Glomerular visceral epithelial cell (primary cell): ENCODE measurements at regions not wholly inside any gene's neighbourhood (a gene's known extent, or its start where the extent isn't known, plus 50 kb on each side); places are given as distances from the start of the nearest gene placed in this dataset.

Experiments used
- DNase-seq: peaks from one replicate; pipeline ENCODE4 v3.0.0-alpha.2; 2016; ENCODE audit errors: extremely low spot score

DNA sequence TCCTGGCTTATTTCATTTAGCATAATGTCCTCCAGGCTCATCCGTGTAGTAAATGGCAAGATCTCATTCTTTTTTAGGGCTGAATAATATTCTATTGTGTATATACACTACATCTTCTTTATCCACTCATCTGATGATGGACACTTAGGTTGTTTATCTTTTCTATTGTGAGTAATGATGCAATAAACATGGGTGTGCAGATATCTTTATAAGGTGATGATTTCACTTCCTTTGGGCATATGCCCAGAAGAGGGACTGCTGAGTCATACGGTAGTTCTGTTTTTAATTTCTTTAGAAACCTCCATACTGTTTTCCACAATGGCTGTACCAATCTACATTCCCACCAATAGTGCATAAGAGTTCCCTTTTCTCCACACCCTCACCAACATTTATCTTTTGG lies 317.6 kb upstream of the CNKSR2 start:
- no peak for DNase-seq

DNA sequence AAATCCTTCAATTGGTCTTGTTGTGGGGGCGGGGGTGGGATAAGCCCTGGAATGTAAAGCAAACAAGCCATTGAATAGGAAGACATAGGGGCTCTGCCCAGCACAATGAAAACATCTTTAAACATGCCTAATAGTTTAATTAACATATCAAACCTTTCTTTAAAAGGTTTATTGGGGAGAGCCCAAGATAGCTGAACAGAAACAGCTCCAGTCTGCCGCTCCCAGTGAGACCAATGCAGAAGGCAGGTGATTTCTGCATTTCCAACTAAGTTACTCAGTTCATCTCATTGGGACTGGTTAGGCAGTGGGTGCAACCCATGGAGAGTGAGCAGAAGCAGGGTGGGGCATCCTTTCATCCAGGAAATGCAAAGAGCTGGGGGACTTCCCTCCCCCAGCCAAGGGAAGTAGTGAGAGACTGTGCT lies 327.2 kb upstream of the CNKSR2 start:
- no peak for DNase-seq

DNA sequence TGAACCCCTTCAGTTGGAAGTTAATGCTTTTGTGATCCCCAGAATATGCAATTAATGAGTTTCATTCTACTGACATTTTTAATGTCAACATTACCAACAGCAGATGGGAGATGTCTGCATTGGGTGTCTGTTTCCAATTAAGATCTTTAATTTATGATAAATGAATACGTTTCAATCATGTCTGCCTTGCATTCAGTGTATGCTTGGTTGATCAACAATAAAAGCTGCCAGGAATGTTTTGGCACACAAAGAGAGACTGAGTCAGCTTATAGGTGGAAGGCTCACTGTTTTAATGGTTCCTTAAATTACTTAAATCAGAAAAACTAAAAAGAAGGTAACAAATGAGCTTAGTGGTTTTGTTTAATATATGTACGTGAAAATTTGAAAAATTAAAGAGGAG lies 359.9 kb upstream of the CNKSR2 start:
- no peak for DNase-seq

DNA sequence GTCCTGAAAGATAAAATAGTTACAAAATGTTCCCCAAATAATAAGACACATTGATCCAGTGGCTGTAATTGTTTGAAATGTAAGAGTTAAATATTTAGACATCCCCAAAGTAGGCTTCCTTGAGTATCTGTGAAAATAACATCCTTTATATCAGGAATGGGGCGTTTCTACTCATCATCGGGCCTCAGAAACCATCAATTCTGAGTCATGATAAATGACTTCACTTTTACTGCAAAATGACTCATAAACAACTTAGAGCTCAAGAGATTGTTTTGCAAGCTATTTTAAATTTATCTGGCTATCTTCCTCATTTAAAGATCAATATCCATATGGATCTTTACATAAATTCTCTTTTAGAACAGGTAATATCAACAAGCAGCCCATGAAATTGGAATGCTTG lies 369.4 kb upstream of the CNKSR2 start:
- peak; percentile 0 for DNase-seq

DNA sequence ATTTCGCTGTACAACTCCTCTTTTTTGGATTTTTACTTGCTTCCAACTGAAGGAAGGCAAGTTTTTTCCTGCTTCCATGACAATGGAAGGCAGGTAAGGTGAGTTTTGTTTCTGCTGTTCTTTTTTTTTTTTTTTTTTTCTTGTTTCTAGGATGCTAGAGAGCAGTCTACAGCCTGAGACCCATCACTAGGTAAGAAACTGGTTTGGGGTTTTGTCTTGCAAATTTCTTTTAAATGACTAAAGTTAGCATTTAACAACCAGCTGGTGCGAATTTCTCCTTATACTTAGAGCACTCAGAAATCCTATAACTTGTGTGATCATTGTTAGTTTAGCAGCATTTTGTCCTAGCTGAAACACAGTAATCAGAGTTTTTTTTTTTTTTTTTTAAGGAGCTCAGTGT lies 378.4 kb upstream of the CNKSR2 start:
- DNase-seq: no peak

DNA sequence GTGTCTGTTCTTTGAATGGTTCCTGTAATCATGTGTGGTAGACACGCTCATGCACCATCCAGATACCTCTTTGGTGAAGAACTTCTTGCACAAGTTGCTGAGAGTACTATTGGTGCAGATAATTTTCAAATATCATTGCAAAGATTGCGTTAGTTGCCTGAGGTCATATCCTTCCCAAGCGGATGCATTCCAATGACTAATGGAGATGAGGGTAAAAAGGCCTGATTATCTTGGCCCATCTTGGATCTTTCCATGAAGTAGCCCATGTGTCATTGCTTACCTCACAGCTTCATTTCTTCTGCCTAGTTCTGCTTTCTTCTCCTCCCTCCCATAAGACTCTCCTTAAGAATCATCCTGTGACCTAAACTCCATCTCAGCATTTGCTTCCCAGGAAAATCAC lies 384.9 kb upstream of the CNKSR2 start:
- no peak for DNase-seq

DNA sequence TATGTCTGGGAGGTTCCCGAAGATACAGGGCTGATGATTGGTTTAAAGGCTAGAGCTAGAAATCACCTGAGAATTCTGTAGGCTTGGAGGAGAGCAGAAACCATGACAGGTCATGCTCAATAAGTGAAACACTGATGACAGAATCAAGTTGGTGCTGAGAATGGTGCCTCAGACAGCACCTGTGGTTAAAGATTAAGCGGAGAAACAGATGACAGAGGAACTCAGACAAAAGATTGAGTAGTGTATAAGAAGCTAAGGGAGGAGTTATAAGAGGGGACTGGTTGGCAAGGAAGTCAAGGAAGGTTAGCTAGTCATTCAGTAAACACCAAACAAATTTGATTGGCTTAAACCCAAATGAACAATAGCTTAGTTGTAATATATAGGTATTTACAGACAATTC lies 385.4 kb upstream of the CNKSR2 start:
- DNase-seq: no peak

DNA sequence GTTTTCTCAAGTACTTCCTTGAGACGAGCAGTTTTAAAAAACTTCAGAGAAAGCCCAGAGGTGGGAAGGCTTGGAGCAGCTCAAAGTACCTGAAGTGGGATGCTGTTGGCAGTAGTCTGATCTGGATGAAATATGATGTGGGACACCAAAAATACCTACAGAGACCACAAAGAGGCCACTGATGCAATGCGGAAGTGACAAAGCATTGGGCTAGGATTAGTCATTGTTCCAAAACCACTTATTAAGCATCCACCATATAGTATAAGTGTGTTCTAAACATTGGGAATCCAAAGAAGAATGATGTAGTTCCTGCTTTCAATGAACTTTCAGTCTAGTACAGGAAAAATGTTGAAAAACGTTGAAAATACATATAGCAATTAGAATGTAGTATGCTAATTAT lies 386.1 kb upstream of the CNKSR2 start:
- peak; percentile 35 for DNase-seq

DNA sequence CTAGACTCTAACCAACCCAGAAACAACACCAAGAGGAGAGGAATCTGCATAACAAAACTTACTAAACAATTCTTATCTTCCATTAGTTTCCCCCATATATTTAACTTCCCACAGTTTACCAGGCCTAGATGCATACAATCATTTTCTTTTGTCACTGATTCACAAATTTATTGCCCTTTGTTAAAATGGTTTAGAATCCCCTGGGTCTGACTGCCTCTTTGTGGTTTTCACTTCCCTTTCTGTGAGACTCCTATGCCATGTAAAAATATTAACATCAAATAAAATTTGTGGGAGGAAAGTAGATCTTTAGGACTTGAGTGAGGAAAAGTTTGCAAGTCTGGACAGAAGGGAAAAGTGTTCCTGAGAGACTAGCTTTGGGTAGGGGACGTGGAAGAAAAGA lies 393.8 kb upstream of the CNKSR2 start:
- no peak for DNase-seq

DNA sequence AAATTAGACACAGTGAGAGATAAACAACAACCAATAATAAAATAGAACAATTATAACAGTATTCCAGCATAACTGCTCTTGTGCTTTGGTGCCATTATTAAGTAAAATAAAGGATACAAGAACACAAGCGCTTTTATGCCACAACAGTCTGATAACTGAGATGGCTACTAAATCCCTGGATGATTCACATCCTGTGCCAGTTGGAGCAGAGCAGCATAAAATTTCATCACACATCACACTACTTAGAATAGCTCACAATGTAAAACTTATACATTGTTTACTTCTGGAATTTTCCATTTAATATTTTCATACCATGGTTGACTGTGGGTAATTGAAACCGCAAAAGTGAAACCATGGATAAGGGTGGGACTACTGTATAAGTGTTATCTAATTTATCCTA lies 399.9 kb upstream of the CNKSR2 start:
- no peak for DNase-seq

DNA sequence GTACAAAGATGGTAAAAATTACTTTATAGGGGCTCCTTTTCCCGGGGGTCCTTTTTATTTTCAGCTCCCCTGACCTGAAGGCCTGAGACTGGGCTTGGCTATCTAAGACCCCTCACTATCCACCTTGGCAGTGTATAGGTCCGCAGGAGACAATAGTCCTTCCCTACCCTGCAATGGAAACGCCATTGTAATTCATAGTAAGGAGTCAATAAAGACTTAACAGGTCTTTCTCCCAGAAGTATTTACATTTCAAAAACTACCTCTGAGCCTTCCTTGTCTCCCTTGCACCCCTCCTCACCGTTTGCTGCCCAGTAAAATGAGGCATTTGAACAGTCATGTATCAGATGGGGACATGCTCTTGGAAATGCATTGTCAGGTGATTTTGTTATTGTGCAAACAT lies 401.2 kb upstream of the CNKSR2 start:
- DNase-seq: no peak

DNA sequence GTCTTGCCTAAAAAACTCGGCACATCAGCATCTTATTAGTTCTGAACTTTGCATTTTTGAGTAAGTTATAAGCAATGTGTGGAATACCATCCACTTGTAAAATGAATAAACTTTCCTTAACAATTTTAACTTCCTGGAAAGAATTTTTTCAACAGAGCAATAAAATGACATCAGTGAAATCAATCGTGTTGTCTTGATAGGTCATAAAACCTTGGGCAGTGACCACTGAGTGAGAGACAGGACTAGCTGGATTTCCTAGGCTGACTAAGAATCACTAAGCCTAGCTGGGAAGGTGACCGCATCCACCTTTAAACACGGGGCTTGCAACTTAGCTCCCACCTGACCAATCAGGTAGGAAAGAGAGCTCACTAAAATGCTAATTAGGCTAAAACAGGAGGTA lies 403.0 kb upstream of the CNKSR2 start:
- no peak for DNase-seq

DNA sequence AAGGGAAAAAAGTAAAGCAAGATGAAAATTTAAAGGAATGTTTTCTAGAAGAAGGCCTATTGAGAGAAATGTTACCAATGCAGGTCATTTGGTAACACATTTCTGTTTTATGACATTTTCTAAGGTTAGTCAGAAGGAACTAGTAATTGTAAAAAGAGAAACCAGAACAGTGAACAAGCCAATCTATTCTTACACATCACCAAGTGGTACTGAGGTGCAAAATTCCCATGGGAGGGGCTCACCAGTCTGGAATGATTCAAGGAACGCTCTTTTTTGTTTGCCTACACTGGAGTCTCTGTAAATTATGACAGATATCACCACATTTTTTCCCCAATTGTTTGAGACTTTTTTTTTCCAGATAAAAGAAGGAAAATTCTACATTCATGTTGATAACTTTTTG lies 404.7 kb upstream of the CNKSR2 start:
- no peak for DNase-seq

DNA sequence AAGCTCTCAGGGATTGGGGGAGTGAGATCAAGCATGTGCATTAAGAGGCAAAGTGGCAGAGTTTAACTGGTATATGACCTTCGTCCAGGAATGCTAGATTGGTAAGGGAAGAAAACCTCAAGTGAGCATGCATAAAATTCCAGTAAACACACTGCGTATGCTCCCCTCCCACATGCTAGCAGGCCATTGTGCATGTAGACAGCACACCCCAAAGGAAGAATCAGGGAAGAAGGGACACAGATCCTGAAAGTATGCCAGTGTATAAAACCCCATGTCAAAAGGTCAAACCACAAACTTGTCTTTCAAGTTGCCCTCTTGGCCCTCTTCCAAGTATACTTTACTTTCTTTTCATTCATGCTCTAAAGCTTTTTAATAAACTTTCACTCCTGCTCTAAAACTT lies 405.2 kb upstream of the CNKSR2 start:
- peak; percentile 32 for DNase-seq

DNA sequence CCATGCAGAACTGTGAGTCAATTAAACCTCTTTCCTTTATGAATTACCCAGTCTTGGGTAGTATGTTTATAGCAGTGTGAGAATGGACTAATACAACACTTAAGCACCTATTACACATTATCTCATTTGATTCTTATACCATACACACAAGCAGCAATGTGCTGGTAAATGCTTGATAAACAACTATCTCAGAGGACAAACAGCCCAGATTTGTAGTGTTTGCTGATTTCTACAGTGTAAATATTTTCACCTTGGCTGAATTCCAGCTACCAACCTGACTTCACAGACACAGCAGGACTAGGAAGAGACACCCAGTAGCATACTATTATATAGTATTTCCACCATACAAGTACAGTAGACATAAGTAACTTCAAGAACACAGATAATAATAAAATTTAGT lies 406.5 kb upstream of the CNKSR2 start:
- DNase-seq: no peak

DNA sequence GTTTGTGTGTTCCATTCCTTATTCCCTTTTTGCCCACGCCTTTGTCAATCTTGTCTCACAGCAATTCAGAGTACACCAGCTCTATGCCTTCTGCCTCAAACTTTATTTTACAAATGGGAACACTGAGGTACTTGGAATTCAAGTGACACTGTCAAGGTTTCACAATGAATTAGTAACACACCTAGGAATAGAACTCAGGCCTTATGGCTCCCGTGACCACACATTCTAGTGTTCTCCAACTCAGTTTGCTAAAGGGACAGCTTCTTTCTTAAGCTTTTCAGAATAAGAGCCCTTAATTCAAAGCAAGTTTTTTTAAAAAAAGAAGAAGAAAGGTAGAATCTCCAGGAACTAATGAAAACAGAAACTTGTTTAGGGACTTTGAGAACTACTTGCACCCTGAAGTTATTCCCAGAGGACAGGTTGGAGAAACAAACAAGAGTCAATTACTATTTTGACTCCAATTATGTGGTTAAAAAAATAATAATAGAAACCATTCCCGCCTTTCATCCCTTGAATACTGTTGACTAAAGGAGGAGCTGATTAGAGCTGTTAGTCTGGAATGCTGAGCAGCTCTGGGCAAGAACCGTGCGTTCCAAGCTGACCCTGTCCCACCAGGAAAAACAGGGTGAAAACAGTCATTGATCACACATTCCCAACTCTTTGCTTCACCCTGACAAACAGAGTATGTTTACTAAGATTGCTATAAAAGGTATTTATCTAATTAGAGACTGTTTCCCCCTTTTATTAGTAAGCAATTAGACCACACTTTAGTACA lies 408.8 kb upstream of the CNKSR2 start:
- DNase-seq: no peak

DNA sequence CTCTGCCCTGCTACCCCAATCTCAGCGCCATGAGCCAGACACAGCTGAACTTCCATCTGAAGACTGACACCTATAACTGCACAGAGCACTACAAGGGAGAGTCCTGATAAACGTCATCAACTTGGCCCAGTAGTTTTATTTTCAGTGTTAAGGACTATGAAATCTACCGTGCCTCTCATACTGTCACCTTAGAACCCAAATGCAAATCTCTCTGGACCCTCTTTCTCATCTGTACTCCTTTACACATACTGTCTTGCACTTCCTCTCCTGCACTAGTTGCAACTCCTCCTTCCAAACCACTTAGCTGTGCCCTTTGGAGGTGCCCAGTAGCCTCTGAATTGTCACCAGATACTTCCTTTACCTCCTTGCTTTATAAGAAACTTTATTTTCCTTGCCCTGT lies 420.2 kb upstream of the CNKSR2 start:
- no peak for DNase-seq

DNA sequence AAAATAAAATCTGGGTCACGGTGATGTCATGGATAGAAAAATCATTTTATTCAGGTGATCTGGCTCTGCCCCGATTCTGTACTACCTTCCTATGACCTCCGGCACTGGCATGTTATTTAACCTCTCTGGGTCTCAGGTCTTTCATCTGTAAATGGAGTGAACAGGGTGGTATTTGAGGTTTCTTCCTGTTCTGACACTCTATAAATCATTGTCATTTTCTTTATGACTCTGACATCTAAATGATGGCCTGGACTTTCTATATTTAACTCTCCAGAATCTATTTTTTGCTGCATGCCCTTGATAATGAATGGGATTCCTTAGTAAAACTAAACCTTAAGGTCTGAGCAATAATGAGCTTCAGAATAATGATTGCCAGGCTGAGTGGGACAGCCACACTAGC lies 422.0 kb upstream of the CNKSR2 start:
- no peak for DNase-seq

DNA sequence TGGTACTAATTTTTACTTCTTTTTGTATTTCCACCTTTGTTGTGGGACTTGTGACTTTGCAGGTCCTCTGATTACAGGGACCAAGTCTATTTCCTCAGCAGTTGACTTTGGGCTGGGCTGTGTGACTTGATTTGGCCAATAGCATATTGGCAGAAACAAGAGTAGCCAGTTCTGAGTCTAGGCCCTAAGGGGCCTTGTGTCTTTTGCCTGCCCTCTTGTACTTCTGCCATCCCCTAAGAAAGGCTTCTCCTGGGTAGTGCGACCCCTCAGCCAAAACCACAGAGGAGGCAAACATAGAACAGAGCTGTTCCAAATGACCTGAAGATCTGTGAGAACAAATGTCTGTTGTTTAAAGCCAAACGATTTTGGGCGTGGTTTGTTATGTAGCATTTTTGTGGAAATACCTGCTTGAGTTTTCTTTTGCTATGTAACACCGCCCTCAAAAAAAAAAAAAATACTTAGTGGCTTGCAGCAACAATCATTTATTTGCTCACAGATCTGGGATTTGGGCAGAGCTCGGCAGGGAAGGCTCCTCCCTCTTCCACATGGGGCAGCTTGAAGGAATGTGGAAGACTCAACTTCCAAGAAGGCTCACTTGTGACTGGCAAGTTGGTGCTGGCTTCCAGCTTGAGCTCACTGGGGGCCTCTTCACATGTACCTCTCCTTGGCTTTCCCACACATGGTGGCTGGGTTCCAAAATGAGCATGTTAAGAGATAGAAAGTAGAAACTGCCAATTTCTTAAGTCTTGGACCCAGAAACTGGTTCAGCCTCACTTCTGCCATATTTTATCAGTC lies 423.0 kb upstream of the CNKSR2 start:
- DNase-seq: no peak

DNA sequence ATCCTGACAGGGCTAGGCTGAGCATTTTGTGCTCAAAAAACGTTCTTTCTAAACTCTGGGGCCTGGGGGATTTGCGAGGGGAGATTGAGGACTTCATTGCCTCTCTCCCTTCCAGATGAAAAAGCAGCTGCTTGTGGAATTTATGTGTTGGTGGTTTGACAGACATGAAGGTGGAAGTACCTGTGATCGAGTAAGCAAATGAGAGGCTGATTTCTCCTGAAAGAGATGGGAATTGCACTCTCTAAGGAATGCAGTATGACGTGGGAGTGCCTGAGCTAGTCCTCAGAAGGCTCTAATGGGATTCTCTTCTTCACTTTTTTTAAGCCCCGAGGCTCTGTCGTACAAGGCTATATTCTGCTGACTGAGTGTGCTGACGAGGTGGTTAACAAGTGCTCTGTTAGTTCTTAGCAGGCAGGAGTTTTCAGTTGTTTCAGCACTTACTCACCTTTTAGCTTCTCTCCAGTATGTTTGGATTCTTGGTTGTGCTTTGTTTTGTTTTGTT lies 426.8 kb upstream of the CNKSR2 start:
- DNase-seq: no peak

DNA sequence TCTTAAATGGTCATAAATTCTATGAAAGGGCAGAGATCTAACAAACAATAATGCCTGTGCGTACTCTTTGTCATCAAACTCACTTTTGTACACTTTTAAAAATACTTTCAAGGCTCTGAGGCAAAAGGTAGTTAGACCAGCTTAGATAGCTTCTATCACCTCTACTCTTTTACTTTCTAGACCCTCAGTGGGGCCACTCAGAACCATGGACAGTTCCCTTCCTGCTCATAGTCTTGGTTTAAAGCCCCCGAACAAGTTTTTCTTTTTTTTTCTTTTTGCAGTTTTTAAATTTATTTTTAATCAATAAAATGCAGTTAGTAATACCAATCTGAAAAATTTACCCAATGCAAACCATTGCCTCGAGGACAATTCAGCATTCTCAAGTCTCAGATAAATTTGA lies 460.5 kb upstream of the CNKSR2 start:
- DNase-seq: no peak

DNA sequence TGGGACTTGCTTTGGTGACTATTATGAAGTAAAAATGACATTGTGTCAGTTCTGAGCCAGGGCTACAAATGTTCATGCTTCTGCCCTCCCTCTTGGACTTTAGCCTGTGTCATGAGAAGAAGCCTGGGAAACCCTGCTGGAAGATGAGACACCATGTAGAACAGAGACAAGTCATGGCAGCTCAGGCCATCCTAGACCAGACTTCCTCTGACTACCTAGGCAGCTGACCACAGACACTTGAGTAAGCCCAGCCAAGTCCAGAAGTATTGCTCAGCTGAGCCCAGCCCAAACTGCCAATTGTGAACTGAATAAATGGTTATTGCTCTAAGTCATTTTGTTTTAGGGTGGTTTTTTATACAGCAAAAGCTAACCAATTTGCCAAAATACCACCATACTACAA lies 467.6 kb upstream of the CNKSR2 start:
- no peak for DNase-seq

DNA sequence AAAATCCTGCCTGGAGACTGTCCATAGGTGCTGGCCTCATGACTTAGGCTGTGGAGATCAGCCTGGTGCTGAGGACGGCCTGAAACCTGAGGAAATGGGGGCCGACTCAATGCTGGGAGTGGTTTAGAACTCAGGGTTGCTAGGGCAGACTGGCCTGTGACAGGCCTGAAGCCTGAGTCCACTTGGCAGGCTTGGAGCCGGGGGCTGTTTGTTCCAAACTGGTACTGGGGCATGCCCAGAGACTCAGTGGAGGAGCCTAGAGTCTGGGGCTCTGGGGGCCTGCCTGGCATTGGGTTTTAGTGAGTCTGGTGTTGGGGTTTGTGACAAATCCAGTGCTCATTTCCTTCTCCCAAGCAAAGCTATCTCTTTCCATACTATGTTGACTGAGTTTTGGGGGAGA lies 489.7 kb upstream of the CNKSR2 start:
- no peak for DNase-seq
